Gastrocnemius medialis (tissue), 4 donors: ENCODE measurements at regions not wholly inside any gene's neighbourhood (a gene's known extent, or its start where the extent isn't known, plus 50 kb on each side); places are given as distances from the start of the nearest gene placed in this dataset.
"Not testable (repeated sequence)": the region's sequence is repeated elsewhere in the genome, so short reads cannot be mapped to it uniquely, and the experiment has no call there.

ENCODE experiments used
- ATAC-seq, 2 donors: fragments of 150-250 bp; one replicate each; pipeline ENCODE4 v1.9.1; 2016
- DNase-seq, 2 donors: peaks; one replicate each; pipeline ENCODE4 v3.0.0-alpha.2; 2019
- H3K27ac ChIP-seq, 4 donors: fragments of 200-600 bp; sonication (generic); 1 replicate in 1 of 4; 2 replicates in 3 of 4; pipeline ENCODE4 v1.5.1; 2016 to 2018; ENCODE audit warnings: mild to moderate bottlenecking in 2 of 4, moderate library complexity in 1 of 4
- H3K27me3 ChIP-seq, 3 donors: fragments of 200-600 bp; sonication (generic) in 2 of 3; 1 replicate in 1 of 3; 2 replicates in 2 of 3; pipeline versions ENCODE4 v1.5.1 to v1.6.0; 2016 to 2019; ENCODE audit warnings: mild to moderate bottlenecking in 1 of 3, moderate library complexity in 1 of 3
- H3K36me3 ChIP-seq, 2 donors: fragments of 200-600 bp; sonication (generic) in 1 of 2; one replicate each; pipeline ENCODE4 v1.5.1; 2017 to 2018
- H3K4me1 ChIP-seq, 2 donors: fragments of 200-600 bp; sonication (generic) in 1 of 2; one replicate each; pipeline ENCODE4 v1.5.1; 2016 to 2017; ENCODE audit warnings: mild to moderate bottlenecking in 2 of 2
- H3K4me3 ChIP-seq, 4 donors: fragments of 200-600 bp; sonication (generic) in 3 of 4; 1 replicate in 1 of 4; 2 replicates in 3 of 4; pipeline ENCODE4 v1.5.1; 2016 to 2019; ENCODE audit warnings: mild to moderate bottlenecking in 2 of 4
- H3K9me3 ChIP-seq, 3 donors: fragments of 200-600 bp; sonication (generic) in 2 of 3; 1 replicate in 1 of 3; 2 replicates in 2 of 3; pipeline ENCODE4 v1.5.1; 2016 to 2019
- POLR2A ChIP-seq, 2 donors: fragments of 450-650 bp; IDR thresholded peaks; one replicate each; pipeline ENCODE4 v1.6.1; 2017; ENCODE audit warnings: antibody characterized with exemption in 2 of 2, mild to moderate bottlenecking in 2 of 2, moderate library complexity in 2 of 2
- in situ Hi-C, 4 donors: fragments of 200-750 bp; cut with MboI; loops; one replicate each; pipeline versions ENCODE4 v1.15.0 to v1.8.0; 2017; ENCODE audit warnings: low sequenced_read_pairs in 4 of 4
- intact Hi-C: fragments of 100-400 bp; cut with DNase I; formaldehyde crosslinking; loops from one replicate; pipeline ENCODE4 v1.15.1; 2023; ENCODE audit warnings: low total_unique reads
- TF ChIP-seq, protein P1 (sequence below), 5 experiments: fragments of 450-650 bp in 3 of 5; fragments of 200-600 bp in 2 of 5; sonication (generic) in 2 of 5; IDR thresholded peaks in 4 of 5; conservative IDR thresholded peaks in 1 of 5; 1 replicate in 4 of 5; 2 replicates in 1 of 5; pipeline ENCODE4 v1.5.1; 2016 to 2019; ENCODE audit warnings: antibody characterized with exemption in 5 of 5, mild to moderate bottlenecking in 3 of 5, moderate library complexity in 3 of 5

- no peaks in the 10 kb centered on the region for H3K4me1 ChIP-seq
- DNase-seq = no peak
- no peak overlapping the region for H3K27ac ChIP-seq
- ATAC-seq = no peak
- no peaks in the 10 kb centered on the region for H3K36me3 ChIP-seq
- intact Hi-C loops = no loop called here
- no peaks in the 10 kb centered on the region for H3K27me3 ChIP-seq
- no peak for TF ChIP-seq POLR2A (IDR thresholded peaks at IDR 0.05)
- TF ChIP-seq, protein P1, sequence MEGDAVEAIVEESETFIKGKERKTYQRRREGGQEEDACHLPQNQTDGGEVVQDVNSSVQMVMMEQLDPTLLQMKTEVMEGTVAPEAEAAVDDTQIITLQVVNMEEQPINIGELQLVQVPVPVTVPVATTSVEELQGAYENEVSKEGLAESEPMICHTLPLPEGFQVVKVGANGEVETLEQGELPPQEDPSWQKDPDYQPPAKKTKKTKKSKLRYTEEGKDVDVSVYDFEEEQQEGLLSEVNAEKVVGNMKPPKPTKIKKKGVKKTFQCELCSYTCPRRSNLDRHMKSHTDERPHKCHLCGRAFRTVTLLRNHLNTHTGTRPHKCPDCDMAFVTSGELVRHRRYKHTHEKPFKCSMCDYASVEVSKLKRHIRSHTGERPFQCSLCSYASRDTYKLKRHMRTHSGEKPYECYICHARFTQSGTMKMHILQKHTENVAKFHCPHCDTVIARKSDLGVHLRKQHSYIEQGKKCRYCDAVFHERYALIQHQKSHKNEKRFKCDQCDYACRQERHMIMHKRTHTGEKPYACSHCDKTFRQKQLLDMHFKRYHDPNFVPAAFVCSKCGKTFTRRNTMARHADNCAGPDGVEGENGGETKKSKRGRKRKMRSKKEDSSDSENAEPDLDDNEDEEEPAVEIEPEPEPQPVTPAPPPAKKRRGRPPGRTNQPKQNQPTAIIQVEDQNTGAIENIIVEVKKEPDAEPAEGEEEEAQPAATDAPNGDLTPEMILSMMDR (IDR thresholded peaks at IDR 0.05 in 4 of 5, conservative IDR thresholded peaks at IDR 0.05 in 1 of 5) = no peak
- H3K9me3 ChIP-seq = no peaks in the 10 kb centered on the region
- in situ Hi-C loops = no loop called here
- no peak overlapping the region for H3K4me3 ChIP-seq
Measured at GRCh38 chrX:84796321-84796720, 207.4 kb upstream of the APOOL start.

DNA sequence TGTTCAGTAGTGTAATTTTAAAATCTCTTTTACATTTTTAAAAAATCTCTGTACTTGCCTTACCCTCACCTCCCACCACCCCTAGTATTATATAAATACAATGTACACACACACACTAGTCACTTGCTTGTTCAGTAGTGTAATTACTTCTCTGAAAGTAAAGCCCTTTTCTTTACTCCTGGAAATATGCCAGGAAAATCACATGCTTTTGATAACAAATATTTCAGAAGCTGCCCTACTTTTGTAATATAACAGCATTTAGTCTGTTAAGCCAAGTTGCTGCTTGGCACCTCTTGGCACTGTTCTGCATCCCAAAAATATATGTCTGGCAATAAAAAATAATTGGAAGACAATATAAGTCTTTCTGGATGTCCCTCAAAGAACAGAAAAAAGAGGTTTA, 172.8 kb upstream of the APOOL start:
- Histone ChIP-seq H3K27ac (no peak overlapping the region), H3K9me3 (no peaks in the 10 kb centered on the region), H3K4me1 (no peaks in the 10 kb centered on the region), H3K36me3 (no peaks in the 10 kb centered on the region), H3K27me3 (no peaks in the 10 kb centered on the region), H3K4me3 (no peak overlapping the region)
- DNase-seq (no peak), ATAC-seq (no peak)
- TF ChIP-seq, protein P1 (IDR thresholded peaks at IDR 0.05 in 4 of 5, conservative IDR thresholded peaks at IDR 0.05 in 1 of 5) = no peak
- TF ChIP-seq POLR2A (IDR thresholded peaks at IDR 0.05) = no peak
- in situ Hi-C loops = no loop called here
- intact Hi-C loops = no loop called here

- intact Hi-C loops, ATAC-seq: not testable (repeated sequence)
Measured at GRCh38 chrX:84846541-84846940, 157.1 kb upstream of the APOOL start.

DNA sequence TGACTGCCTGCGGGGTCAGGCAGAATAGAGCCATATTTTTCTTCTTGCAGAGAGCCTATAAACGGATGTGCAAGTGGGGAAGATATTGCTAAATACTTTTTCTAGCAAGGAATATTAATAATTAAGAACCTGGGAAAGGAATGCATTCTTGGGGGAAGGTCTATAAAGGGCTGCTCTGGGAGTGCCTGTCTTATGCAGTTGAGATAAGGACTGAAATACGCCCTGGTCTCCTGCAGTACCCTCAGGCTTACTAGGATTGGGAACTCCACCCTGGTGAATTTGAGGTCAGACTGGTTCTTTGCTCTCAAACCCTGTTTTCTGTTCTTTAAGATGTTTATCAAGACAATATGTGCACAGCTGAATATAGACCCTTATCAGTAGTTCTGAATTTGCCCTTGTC, 152.5 kb upstream of the APOOL start:
- H3K4me1 ChIP-seq, in situ Hi-C loops, H3K4me3 ChIP-seq, H3K9me3 ChIP-seq, DNase-seq, H3K36me3 ChIP-seq, ATAC-seq, H3K27ac ChIP-seq, intact Hi-C loops, H3K27me3 ChIP-seq: not testable (repeated sequence)

More at GRCh38 chrX:84846541-84846940, 157.1 kb upstream of the APOOL start:
- H3K27me3 ChIP-seq, H3K4me3 ChIP-seq, H3K36me3 ChIP-seq, H3K9me3 ChIP-seq, DNase-seq, in situ Hi-C loops, H3K4me1 ChIP-seq, H3K27ac ChIP-seq: not testable (repeated sequence)

DNA sequence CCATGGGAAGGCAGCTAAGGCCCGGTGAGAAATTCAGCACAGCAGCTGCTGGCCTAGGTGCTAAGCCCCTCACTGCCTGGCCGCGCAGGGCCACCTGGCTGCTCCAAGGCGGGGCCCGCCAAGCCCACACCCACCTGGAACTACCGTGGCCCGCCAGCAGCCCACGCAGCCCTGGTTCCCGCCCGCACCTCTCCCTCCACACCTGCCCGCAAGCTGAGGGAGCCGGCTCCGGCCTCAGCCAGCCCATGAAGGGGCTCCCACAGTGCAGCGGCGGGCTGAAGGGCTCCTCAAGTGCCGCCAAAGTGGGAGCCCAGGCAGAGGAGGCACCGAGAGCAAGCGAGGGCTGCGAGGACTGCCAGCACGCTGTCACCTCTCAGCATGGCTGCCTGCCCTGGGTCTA, 146.9 kb upstream of the APOOL start:
- ATAC-seq, H3K4me3 ChIP-seq, H3K4me1 ChIP-seq, in situ Hi-C loops, DNase-seq, H3K36me3 ChIP-seq, H3K27me3 ChIP-seq, H3K27ac ChIP-seq, H3K9me3 ChIP-seq, intact Hi-C loops: not testable (repeated sequence)

- H3K27ac ChIP-seq, H3K4me1 ChIP-seq, H3K4me3 ChIP-seq, H3K27me3 ChIP-seq, ATAC-seq, H3K9me3 ChIP-seq, DNase-seq, in situ Hi-C loops, H3K36me3 ChIP-seq, intact Hi-C loops: not testable (repeated sequence)
Measured at GRCh38 chrX:84858771-84859170, 144.9 kb upstream of the APOOL start.

GRCh38 chrX:84865113-84865512, 138.6 kb upstream of the APOOL start:
- no peak overlapping the region for H3K4me3 ChIP-seq
- H3K36me3 ChIP-seq = no peaks in the 10 kb centered on the region
- H3K4me1 ChIP-seq = no peaks in the 10 kb centered on the region
- in situ Hi-C loops = no loop called here
- H3K27me3 ChIP-seq = no peaks in the 10 kb centered on the region
- H3K27ac ChIP-seq = no peak overlapping the region
- no peaks in the 10 kb centered on the region for H3K9me3 ChIP-seq
- ATAC-seq (no peak), DNase-seq (no peak)
- TF ChIP-seq, protein P1 (IDR thresholded peaks at IDR 0.05 in 4 of 5, conservative IDR thresholded peaks at IDR 0.05 in 1 of 5) = no peak
- TF ChIP-seq POLR2A (IDR thresholded peaks at IDR 0.05) = no peak
- intact Hi-C loops = no loop called here

GRCh38 chrX:84870281-84870680, 133.4 kb upstream of the APOOL start:
- H3K36me3 ChIP-seq, H3K9me3 ChIP-seq, intact Hi-C loops, H3K4me3 ChIP-seq, H3K27ac ChIP-seq, H3K27me3 ChIP-seq, ATAC-seq, H3K4me1 ChIP-seq, in situ Hi-C loops, DNase-seq: not testable (repeated sequence)

- intact Hi-C loops, H3K4me1 ChIP-seq, H3K9me3 ChIP-seq, H3K27ac ChIP-seq, in situ Hi-C loops, ATAC-seq, DNase-seq, H3K27me3 ChIP-seq, H3K4me3 ChIP-seq, H3K36me3 ChIP-seq: not testable (repeated sequence)
Measured at GRCh38 chrX:84872160-84872771, 131.4 kb upstream of the APOOL start.
